ENCODE measurements at regions not wholly inside any gene's neighbourhood (a gene's known extent, or its start where the extent isn't known, plus 50 kb on each side); places are given as distances from the start of the nearest gene placed in this dataset.

GRCh38 chr6:147789430-147789947 lies 281.0 kb downstream of the SAMD5 start:
- TF ChIP-seq MAX (IDR thresholded peaks at IDR 0.05) (no peak), ZBTB7A (IDR thresholded peaks at IDR 0.05; ENCODE audit: low read depth) (no peak), CREB1 (IDR thresholded peaks at IDR 0.05; ENCODE audit: low read depth) (no peak), FOXM1 (IDR thresholded peaks at IDR 0.05; ENCODE audit: borderline replicate concordance, low read depth) (no peak), EP300 (IDR thresholded peaks at IDR 0.05; ENCODE audit: borderline replicate concordance) (no peak), USF1 (IDR thresholded peaks at IDR 0.05) (no peak), YY1 (IDR thresholded peaks at IDR 0.05; ENCODE audit: low read depth) (no peak), REST (IDR thresholded peaks at IDR 0.05; ENCODE audit: low read depth) (no peak), TEAD4 (IDR thresholded peaks at IDR 0.05) (no peak), TAF1 (IDR thresholded peaks at IDR 0.05; ENCODE audit: low read depth) (no peak), CEBPB (IDR thresholded peaks at IDR 0.05) (no peak), NFIC (IDR thresholded peaks at IDR 0.05) (no peak), TCF12 (IDR thresholded peaks at IDR 0.05; ENCODE audit: low read depth) (no peak), RAD21 (IDR thresholded peaks at IDR 0.05; ENCODE audit: low read depth) (no peak), EGR1 (IDR thresholded peaks at IDR 0.05) (no peak)

- TF ChIP-seq YY1 (IDR thresholded peaks at IDR 0.05; ENCODE audit: low read depth) (no peak), TEAD4 (IDR thresholded peaks at IDR 0.05) (no peak), TCF12 (IDR thresholded peaks at IDR 0.05; ENCODE audit: low read depth) (no peak), REST (IDR thresholded peaks at IDR 0.05; ENCODE audit: low read depth) (no peak), FOXM1 (IDR thresholded peaks at IDR 0.05; ENCODE audit: borderline replicate concordance, low read depth) (no peak), EGR1 (IDR thresholded peaks at IDR 0.05) (no peak), RAD21 (IDR thresholded peaks at IDR 0.05; ENCODE audit: low read depth) (no peak), CREB1 (IDR thresholded peaks at IDR 0.05; ENCODE audit: low read depth) (no peak), ZBTB7A (IDR thresholded peaks at IDR 0.05; ENCODE audit: low read depth) (no peak), NFIC (IDR thresholded peaks at IDR 0.05) (no peak), USF1 (IDR thresholded peaks at IDR 0.05) (no peak), MAX (IDR thresholded peaks at IDR 0.05) (no peak), TAF1 (IDR thresholded peaks at IDR 0.05; ENCODE audit: low read depth) (no peak), EP300 (IDR thresholded peaks at IDR 0.05; ENCODE audit: borderline replicate concordance) (no peak)
Observed at GRCh38 chr6:147793871-147794643, 285.6 kb downstream of the SAMD5 start.

- TF ChIP-seq TEAD4 (IDR thresholded peaks at IDR 0.05) (no peak), REST (IDR thresholded peaks at IDR 0.05; ENCODE audit: low read depth) (no peak), TCF12 (IDR thresholded peaks at IDR 0.05; ENCODE audit: low read depth) (no peak), USF1 (IDR thresholded peaks at IDR 0.05) (no peak), FOXM1 (IDR thresholded peaks at IDR 0.05; ENCODE audit: borderline replicate concordance, low read depth) (no peak), MAX (IDR thresholded peaks at IDR 0.05) (no peak), ZBTB7A (IDR thresholded peaks at IDR 0.05; ENCODE audit: low read depth) (no peak), EGR1 (IDR thresholded peaks at IDR 0.05) (no peak), YY1 (IDR thresholded peaks at IDR 0.05; ENCODE audit: low read depth) (no peak), CEBPB (IDR thresholded peaks at IDR 0.05) (no peak), RAD21 (IDR thresholded peaks at IDR 0.05; ENCODE audit: low read depth) (no peak), NFIC (IDR thresholded peaks at IDR 0.05) (no peak), EP300 (IDR thresholded peaks at IDR 0.05; ENCODE audit: borderline replicate concordance) (no peak), TAF1 (IDR thresholded peaks at IDR 0.05; ENCODE audit: low read depth) (no peak)
Observed at GRCh38 chr6:147802459-147802858, 294.0 kb downstream of the SAMD5 start.

Data from Ishikawa (cell line).